Esophagus mucosa (tissue), 1 donor: ENCODE measurements at regions not wholly inside any gene's neighbourhood (a gene's known extent, or its start where the extent isn't known, plus 50 kb on each side); places are given as distances from the start of the nearest gene placed in this dataset.
"Not testable (repeated sequence)": the region's sequence is repeated elsewhere in the genome, so short reads cannot be mapped to it uniquely, and the experiment has no call there.

Experiments
- ATAC-seq: fragments of 200-7000 bp; cut with Tn5 transposase; one replicate; pipeline ENCODE4 v1.9.1; 2020
- donor health status: DM: yes; HTN: yes; CAD: no.

- ATAC-seq = no peak
Measured at GRCh38 chr10:62661143-62661542, 143.4 kb upstream of the ADO start.

- ATAC-seq = no peak
Measured at GRCh38 chr10:62662486-62662885, 142.0 kb upstream of the ADO start.

- no peak for ATAC-seq
Measured at GRCh38 chr10:62665771-62666170, 138.7 kb upstream of the ADO start.

- ATAC-seq = no peak
Measured at GRCh38 chr10:62666275-62666674, 138.2 kb upstream of the ADO start.

- ATAC-seq = no peak
Measured at GRCh38 chr10:62669341-62669740, 135.2 kb upstream of the ADO start.

GRCh38 chr10:62671104-62671503 is 133.4 kb upstream of the ADO start:
- no peak for ATAC-seq

GRCh38 chr10:62681211-62681940 is 123.1 kb upstream of the ADO start:
- ATAC-seq = peak; percentile 69

- ATAC-seq = no peak
Measured at GRCh38 chr10:62684911-62685310, 119.6 kb upstream of the ADO start.

- ATAC-seq = peak; percentile 55
Measured at GRCh38 chr10:62687230-62687748, 117.2 kb upstream of the ADO start.

- ATAC-seq = no peak
Measured at GRCh38 chr10:62688971-62689700, 115.4 kb upstream of the ADO start.

- no peak for ATAC-seq
Measured at GRCh38 chr10:62689712-62690111, 114.8 kb upstream of the ADO start.

GRCh38 chr10:62690703-62691102 is 113.8 kb upstream of the ADO start:
- no peak for ATAC-seq

- ATAC-seq = no peak
Measured at GRCh38 chr10:62691336-62691735, 113.2 kb upstream of the ADO start.

- no peak for ATAC-seq
Measured at GRCh38 chr10:62692085-62692484, 112.4 kb upstream of the ADO start.

GRCh38 chr10:62693306-62693705 is 111.2 kb upstream of the ADO start:
- no peak for ATAC-seq

GRCh38 chr10:62694537-62695126 is 109.9 kb upstream of the ADO start:
- no peak for ATAC-seq

- ATAC-seq = no peak
Measured at GRCh38 chr10:62696798-62697197, 107.7 kb upstream of the ADO start.

GRCh38 chr10:62699148-62699547 is 105.4 kb upstream of the ADO start:
- no peak for ATAC-seq

- not testable (repeated sequence) for ATAC-seq
Measured at GRCh38 chr10:62704121-62704520, 100.4 kb upstream of the ADO start.

GRCh38 chr10:62705789-62706188 is 98.7 kb upstream of the ADO start:
- no peak for ATAC-seq

- no peak for ATAC-seq
Measured at GRCh38 chr10:62707810-62708209, 96.7 kb upstream of the ADO start.

- no peak for ATAC-seq
Measured at GRCh38 chr10:62708569-62708968, 96.0 kb upstream of the ADO start.

- ATAC-seq = no peak
Measured at GRCh38 chr10:62709200-62709599, 95.3 kb upstream of the ADO start.

- ATAC-seq = no peak
Measured at GRCh38 chr10:62710182-62710581, 94.3 kb upstream of the ADO start.
